HAP-1 (cell line): ENCODE measurements at regions not wholly inside any gene's neighbourhood (a gene's known extent, or its start where the extent isn't known, plus 50 kb on each side); places are given as distances from the start of the nearest gene placed in this dataset.

Experiments used
- DNase-seq, 2 experiments: peaks; one replicate each; pipeline ENCODE4 v3.0.0-alpha.2; 2016 to 2020; ENCODE audit warnings: low spot score in 2 of 2
- H3K27me3 ChIP-seq: fragments of 250-450 bp; sonication (Bioruptor Pico); 2 replicates; pipeline ENCODE4 v1.5.1; 2020; ENCODE audit warnings: low read depth, mild to moderate bottlenecking, moderate library complexity
- H3K36me3 ChIP-seq: fragments of 250-450 bp; sonication (Bioruptor Pico); replicated peaks from 2 replicates; pipeline ENCODE4 v1.5.1; 2020; ENCODE audit warnings: mild to moderate bottlenecking
- H3K4me1 ChIP-seq: fragments of 250-450 bp; sonication (Bioruptor Pico); 2 replicates; pipeline ENCODE4 v1.5.1; 2020; ENCODE audit warnings: mild to moderate bottlenecking
- H3K4me3 ChIP-seq: fragments of 250-450 bp; sonication (Bioruptor Pico); 2 replicates; pipeline ENCODE4 v1.5.1; 2020; ENCODE audit warnings: mild to moderate bottlenecking, moderate library complexity
- H3K9me3 ChIP-seq: fragments of 250-450 bp; sonication (Bioruptor Pico); 2 replicates; pipeline ENCODE4 v1.5.1; 2020; ENCODE audit warnings: mild to moderate bottlenecking, moderate library complexity
- in situ Hi-C: fragments of 300-500 bp; cut with MboI; formaldehyde crosslinking; loops from 3 replicates; pipeline ENCODE4 v1.14.3; 2020; ENCODE audit warnings: low sequenced_read_pairs, inconsistent platforms, mixed read lengths

GRCh38 chr9:71567890-71568289, 200.4 kb downstream of the CEMIP2 start:
- in situ Hi-C loops = no loop called here
- Histone ChIP-seq H3K36me3 (no peaks in the 10 kb centered on the region), H3K27me3 (no peaks in the 10 kb centered on the region; the same call in none of the 2 replicates), H3K4me3 (no peak overlapping the region), H3K9me3 (no peaks in the 10 kb centered on the region), H3K4me1 (no peaks in the 10 kb centered on the region)
- DNase-seq = no peak

GRCh38 chr9:71562140-71562539, 206.2 kb downstream of the CEMIP2 start:
- no peaks in the 10 kb centered on the region for H3K9me3 ChIP-seq
- no peaks in the 10 kb centered on the region for H3K36me3 ChIP-seq
- peaks cover 4% of the 10 kb centered on the region for H3K27me3 ChIP-seq
- in situ Hi-C loops = no loop called here
- no peaks in the 10 kb centered on the region for H3K4me1 ChIP-seq
- DNase-seq = no peak
- H3K4me3 ChIP-seq = no peak overlapping the region

GRCh38 chr9:71557310-71557709, 211.0 kb downstream of the CEMIP2 start:
- in situ Hi-C loops = no loop called here
- Histone ChIP-seq H3K9me3 (no peaks in the 10 kb centered on the region), H3K36me3 (no peaks in the 10 kb centered on the region), H3K27me3 (peaks cover under 1% of the 10 kb centered on the region; the same call in 1 of the 2 replicates), H3K4me1 (no peaks in the 10 kb centered on the region), H3K4me3 (no peak overlapping the region)
- DNase-seq = no peak

- no peaks in the 10 kb centered on the region for H3K4me1 ChIP-seq
- in situ Hi-C loops = no loop called here
- no peak for DNase-seq
Observed at GRCh38 chr9:71552480-71552879, 215.8 kb downstream of the CEMIP2 start.

GRCh38 chr9:71549023-71549422, 219.3 kb downstream of the CEMIP2 start:
- no peak for DNase-seq
- Histone ChIP-seq H3K4me1 (no peaks in the 10 kb centered on the region), H3K4me3 (no peak overlapping the region), H3K27me3 (peaks cover 39% of the 10 kb centered on the region), H3K36me3 (no peaks in the 10 kb centered on the region), H3K9me3 (no peaks in the 10 kb centered on the region)
- in situ Hi-C loops = no loop called here

More at GRCh38 chr9:71552480-71552879, 215.8 kb downstream of the CEMIP2 start:
- Histone ChIP-seq H3K4me3 (no peak overlapping the region), H3K27me3 (peaks cover 23% of the 10 kb centered on the region), H3K36me3 (no peaks in the 10 kb centered on the region), H3K9me3 (no peaks in the 10 kb centered on the region)

GRCh38 chr9:71544464-71544863, 223.8 kb downstream of the CEMIP2 start:
- no peaks in the 10 kb centered on the region for H3K36me3 ChIP-seq
- in situ Hi-C loops = no loop called here
- peaks cover 4% of the 10 kb centered on the region; the same call in 1 of the 2 replicates for H3K4me1 ChIP-seq
- H3K4me3 ChIP-seq = no peak overlapping the region
- no peaks in the 10 kb centered on the region for H3K9me3 ChIP-seq
- H3K27me3 ChIP-seq = peaks cover 40% of the 10 kb centered on the region
- DNase-seq = no peak

GRCh38 chr9:71541436-71541835, 226.9 kb downstream of the CEMIP2 start:
- Histone ChIP-seq H3K36me3 (no peaks in the 10 kb centered on the region), H3K4me1 (peaks cover 4% of the 10 kb centered on the region; the same call in 1 of the 2 replicates), H3K9me3 (no peaks in the 10 kb centered on the region), H3K4me3 (no peak overlapping the region), H3K27me3 (peaks cover 32% of the 10 kb centered on the region)
- DNase-seq = no peak
- in situ Hi-C loops = no loop called here

- no peaks in the 10 kb centered on the region for H3K9me3 ChIP-seq
- no peak for DNase-seq
- in situ Hi-C loops = no loop called here
- H3K4me3 ChIP-seq = no peak overlapping the region
- no peaks in the 10 kb centered on the region for H3K4me1 ChIP-seq
- no peaks in the 10 kb centered on the region for H3K36me3 ChIP-seq
- peaks cover 9% of the 10 kb centered on the region for H3K27me3 ChIP-seq
Observed at GRCh38 chr9:71524996-71525580, 243.2 kb downstream of the CEMIP2 start.

- Histone ChIP-seq H3K36me3 (no peaks in the 10 kb centered on the region), H3K4me3 (no peak overlapping the region), H3K27me3 (peaks cover 9% of the 10 kb centered on the region), H3K9me3 (no peaks in the 10 kb centered on the region), H3K4me1 (no peaks in the 10 kb centered on the region)
- DNase-seq = no peak
- in situ Hi-C loops = no loop called here
Observed at GRCh38 chr9:71524516-71524915, 243.8 kb downstream of the CEMIP2 start.

- Histone ChIP-seq H3K27me3 (peaks cover 19% of the 10 kb centered on the region), H3K36me3 (no peaks in the 10 kb centered on the region), H3K4me1 (no peaks in the 10 kb centered on the region), H3K4me3 (no peak overlapping the region), H3K9me3 (no peaks in the 10 kb centered on the region)
- in situ Hi-C loops = no loop called here
- no peak for DNase-seq
Observed at GRCh38 chr9:71521132-71521531, 247.2 kb downstream of the CEMIP2 start.

- Histone ChIP-seq H3K4me3 (no peak overlapping the region), H3K27me3 (peaks cover 17% of the 10 kb centered on the region), H3K36me3 (no peaks in the 10 kb centered on the region), H3K4me1 (no peaks in the 10 kb centered on the region), H3K9me3 (no peaks in the 10 kb centered on the region)
- no peak for DNase-seq
- in situ Hi-C loops = no loop called here
Observed at GRCh38 chr9:71519098-71519696, 249.1 kb downstream of the CEMIP2 start.

GRCh38 chr9:71518045-71518827, 250.1 kb downstream of the CEMIP2 start:
- H3K9me3 ChIP-seq = no peaks in the 10 kb centered on the region
- H3K27me3 ChIP-seq = peaks cover 15% of the 10 kb centered on the region
- no peaks in the 10 kb centered on the region for H3K4me1 ChIP-seq
- H3K4me3 ChIP-seq = no peak overlapping the region
- DNase-seq = no peak
- H3K36me3 ChIP-seq = no peaks in the 10 kb centered on the region
- in situ Hi-C loops = no loop called here

GRCh38 chr9:71515626-71516025, 252.7 kb downstream of the CEMIP2 start:
- Histone ChIP-seq H3K27me3 (peaks cover 14% of the 10 kb centered on the region), H3K9me3 (no peaks in the 10 kb centered on the region), H3K4me1 (no peaks in the 10 kb centered on the region), H3K4me3 (no peak overlapping the region), H3K36me3 (no peaks in the 10 kb centered on the region)
- in situ Hi-C loops = no loop called here
- no peak for DNase-seq

- Histone ChIP-seq H3K27me3 (peaks cover 13% of the 10 kb centered on the region; the same call in 1 of the 2 replicates), H3K36me3 (no peaks in the 10 kb centered on the region), H3K4me1 (no peaks in the 10 kb centered on the region), H3K4me3 (no peak overlapping the region), H3K9me3 (no peaks in the 10 kb centered on the region)
- DNase-seq = no peak
- in situ Hi-C loops = no loop called here
Observed at GRCh38 chr9:71515107-71515506, 253.2 kb downstream of the CEMIP2 start.
